ENCODE measurements at regions not wholly inside any gene's neighbourhood (a gene's known extent, or its start where the extent isn't known, plus 50 kb on each side); places are given as distances from the start of the nearest gene placed in this dataset.
"Not testable (repeated sequence)": the region's sequence is repeated elsewhere in the genome, so short reads cannot be mapped to it uniquely, and the experiment has no call there.

GRCh38 chr2:208686665-208687064 lies 280.1 kb downstream of the PTH2R start:
- no peak for DNase-seq

DNA sequence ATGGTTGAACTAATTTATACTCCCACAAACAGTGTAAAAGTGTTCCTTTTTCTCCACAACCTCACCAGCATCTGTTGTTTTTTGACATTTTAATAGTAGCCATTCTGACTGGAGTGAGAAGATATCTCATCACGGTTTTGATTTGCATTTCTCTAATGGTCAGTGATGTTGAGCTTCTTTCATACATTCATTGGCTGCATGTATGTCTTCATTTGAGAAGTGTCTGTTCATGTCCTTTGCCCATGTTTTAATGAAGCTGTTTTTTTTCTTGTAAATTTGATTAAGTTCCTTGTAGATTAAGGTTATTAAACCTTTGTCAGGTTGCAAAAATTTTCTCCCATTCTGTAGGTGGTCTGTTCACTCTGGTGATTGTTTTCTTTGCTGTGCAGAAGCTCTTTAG lies 281.1 kb downstream of the PTH2R start:
- not testable (repeated sequence) for DNase-seq

DNA sequence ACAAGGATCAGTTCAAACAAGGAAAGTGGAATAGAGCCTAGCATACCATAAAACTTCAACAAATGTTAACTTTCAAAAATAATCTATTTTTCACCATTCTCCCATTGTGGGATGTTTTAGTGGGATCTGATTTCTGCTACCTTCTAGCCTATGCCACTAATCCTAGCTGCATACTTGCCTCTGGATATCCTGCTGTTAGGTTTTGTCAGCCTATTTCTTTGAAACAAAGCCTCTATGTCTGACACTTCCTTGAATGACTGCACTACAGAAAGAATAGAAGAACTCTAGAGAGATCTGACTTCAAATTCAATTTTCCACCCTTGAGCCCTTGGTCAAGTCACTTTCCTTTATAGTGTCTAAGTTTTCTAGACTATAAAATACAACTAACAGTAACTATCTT lies 291.5 kb downstream of the PTH2R start:
- no peak for DNase-seq

DNA sequence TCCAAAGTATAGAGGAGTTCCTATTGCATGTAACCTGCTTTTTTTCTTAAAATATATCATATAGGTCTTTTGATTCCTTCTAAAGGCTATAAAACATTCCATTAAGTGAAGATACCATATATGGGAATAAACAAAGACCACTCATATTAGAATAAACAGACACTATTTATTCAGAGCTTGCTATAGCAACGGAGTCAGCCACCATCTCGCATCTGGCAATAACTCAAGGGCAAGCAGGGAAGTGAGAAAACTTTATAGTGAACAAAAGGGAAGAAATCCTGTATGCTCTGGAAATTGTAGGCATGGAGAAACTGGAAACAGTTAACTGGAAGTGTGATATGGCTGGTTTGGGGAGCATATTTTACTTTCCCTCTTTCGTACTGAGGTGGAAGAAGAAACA lies 301.9 kb downstream of the PTH2R start:
- no peak for DNase-seq

GRCh38 chr2:208711598-208711997 lies 305.0 kb downstream of the PTH2R start:
- DNase-seq: no peak

DNA sequence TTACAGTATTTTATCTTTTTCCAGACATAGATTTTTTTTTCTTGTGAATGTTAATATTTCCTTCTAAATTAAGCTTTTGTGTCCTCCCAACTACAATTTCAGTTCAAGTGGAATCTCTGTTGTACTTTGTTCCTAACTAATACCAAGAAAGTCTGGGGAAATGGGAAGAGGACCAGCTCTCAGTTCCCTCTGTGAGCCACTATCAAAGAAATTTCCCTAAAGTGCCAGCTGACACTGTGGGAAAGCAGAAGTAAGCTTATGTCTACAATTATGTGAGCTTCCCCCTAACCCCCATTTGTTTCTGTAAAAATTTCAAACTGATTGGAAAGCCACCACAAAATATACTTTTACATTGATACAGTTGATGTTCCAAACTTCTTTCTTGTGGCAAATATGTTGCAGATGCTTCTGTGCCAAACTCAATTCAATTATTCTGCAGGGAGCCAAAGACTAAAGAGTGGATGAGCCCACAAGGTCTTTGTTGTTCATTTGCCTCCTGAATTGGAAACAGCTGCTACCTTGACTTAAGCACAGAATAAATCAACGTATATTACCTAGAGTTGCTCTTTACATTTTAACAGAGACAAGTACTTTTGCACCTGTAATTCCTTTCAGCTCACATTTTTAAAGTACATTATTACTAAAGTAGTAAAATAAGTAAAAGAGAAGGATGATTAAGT lies 306.6 kb downstream of the PTH2R start:
- no peak for DNase-seq

DNA sequence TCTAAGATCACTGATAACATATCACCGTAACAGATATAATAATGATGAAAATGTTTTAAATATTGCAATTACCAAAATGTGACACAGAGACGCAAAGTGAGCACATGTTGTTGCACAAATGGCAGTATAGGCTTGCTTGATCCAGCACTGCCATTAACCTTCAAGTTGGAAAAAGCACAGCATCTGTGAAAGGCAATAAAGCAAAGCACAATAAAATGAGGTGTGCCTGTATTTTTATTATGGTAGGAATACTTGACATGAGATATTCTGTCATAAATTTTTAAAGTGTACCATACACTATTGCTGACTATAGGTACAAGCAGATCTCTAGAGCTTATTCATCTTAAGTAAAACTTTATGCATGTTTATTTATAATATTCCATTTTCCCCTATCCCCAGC lies 312.2 kb downstream of the PTH2R start:
- DNase-seq: no peak

DNA sequence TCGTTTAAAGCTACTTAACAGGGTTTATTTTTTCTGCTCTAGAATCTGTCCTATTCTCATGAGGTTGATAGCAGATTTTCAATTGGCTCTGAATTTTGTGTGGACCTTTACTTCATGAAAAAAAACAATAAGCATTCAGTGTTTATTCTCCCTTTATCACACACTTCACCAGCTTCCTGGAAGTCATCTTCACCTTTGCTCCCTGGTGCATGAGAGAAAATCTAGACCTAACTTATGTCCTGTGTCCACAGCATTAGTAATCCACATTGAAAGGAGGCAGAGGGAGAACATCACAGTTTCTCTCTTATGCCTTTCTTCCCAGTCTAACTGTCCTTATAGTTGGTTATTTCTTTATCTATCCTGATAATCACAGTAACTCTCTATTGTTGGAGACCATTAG lies 316.1 kb downstream of the PTH2R start:
- DNase-seq: no peak

GRCh38 chr2:208725280-208725679 lies 318.7 kb downstream of the PTH2R start:
- DNase-seq: no peak

- DNase-seq: no peak
Observed at GRCh38 chr2:208726242-208726641, 319.6 kb downstream of the PTH2R start.

GRCh38 chr2:208751663-208752415 lies 345.2 kb downstream of the PTH2R start:
- not testable (repeated sequence) for DNase-seq

DNA sequence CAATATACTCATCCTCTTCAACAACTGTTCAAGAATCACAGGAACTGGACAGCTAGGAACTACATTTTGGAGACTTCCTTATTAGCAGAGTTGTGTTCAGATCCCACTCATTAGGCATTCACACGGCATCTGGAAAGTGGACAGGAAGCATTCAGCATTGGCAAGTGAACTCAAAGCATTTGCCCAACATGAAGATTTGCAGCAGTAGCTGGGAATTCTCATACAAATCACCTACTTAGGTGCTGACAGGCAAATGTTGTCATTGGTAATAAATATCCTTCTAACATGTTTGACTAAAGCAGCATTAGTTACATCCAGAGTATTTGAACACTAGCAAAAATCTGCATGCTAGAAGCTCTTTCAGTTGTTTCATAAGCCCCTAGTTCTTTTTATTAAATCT lies 350.8 kb downstream of the PTH2R start:
- DNase-seq: no peak

DNA sequence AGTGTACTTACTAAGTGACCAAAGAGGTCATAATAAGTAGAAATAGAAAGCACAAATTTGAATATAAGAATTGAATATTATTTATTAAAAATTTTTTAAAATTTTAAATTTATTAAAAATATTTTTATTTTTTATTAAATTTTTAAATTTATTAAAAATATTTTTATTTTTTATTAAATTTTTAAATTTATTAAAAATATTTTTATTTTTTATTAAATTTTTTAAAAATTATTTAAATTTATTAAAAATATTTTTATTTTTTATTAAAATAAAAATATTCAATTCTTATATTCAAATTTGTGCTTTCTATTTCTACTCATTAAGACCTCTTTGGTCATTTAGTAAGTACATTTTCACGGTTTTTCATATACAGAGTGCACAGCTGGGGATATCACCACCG lies 366.5 kb downstream of the PTH2R start:
- DNase-seq: not testable (repeated sequence)

- DNase-seq: no peak
Observed at GRCh38 chr2:208781166-208781565, 374.6 kb downstream of the PTH2R start.

DNA sequence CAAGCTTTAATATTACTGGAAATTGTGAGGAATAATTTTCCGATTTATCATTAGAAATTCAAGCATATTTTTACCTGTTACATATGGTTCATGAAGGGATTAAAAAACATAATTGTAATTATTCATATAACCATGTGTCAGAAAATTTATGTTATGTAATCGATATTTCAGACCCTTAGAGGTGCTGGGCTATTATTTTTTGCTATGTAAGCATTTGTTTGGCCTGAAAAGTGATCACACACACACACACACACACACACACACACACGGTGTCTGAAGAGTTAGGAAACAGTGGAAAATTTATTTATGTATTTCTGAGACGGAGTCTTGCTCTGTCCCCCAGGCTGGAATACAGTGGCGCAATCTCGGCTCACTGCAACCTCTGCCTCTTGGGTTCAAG lies 375.5 kb downstream of the PTH2R start:
- DNase-seq: no peak

DNA sequence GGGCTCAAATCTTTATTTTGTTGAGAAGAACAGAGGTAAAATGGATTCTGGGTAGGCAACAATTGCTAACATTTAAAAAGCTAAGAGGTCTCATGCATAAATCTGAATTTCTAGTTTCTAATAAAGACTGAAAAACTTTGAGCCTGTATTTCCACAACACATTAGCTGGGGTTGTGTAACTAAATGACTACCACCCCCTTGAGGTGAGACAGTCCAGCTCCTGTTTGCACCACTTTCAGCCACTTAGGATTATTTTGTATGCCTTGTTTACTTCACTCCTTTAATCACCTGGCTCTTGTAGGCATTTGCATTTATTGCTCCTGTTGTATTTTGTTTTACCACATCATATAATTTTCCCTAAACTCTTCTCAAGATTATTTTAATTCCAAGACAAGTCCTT lies 376.6 kb downstream of the PTH2R start:
- DNase-seq: no peak

DNA sequence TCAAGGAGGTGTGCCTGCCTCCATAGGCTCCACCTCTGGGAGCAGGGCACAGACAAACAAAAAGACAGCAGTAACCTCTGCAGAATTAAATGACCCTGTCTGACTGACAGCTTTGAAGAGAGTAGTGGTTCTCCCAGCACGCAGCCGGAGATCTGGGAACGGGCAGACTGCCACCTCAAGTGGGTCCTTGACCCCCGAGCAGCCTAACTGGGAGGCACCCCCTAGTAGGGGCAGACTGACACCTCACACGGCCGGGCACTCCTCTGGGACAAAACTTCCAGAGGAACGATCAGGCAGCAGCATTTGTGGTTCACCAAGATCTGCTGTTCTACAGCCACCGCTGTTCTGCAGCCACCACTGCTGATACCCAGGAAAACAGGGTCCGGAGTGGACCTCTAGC lies 378.2 kb downstream of the PTH2R start:
- DNase-seq: not testable (repeated sequence)

GRCh38 chr2:208791257-208791656 lies 384.7 kb downstream of the PTH2R start:
- no peak for DNase-seq

DNA sequence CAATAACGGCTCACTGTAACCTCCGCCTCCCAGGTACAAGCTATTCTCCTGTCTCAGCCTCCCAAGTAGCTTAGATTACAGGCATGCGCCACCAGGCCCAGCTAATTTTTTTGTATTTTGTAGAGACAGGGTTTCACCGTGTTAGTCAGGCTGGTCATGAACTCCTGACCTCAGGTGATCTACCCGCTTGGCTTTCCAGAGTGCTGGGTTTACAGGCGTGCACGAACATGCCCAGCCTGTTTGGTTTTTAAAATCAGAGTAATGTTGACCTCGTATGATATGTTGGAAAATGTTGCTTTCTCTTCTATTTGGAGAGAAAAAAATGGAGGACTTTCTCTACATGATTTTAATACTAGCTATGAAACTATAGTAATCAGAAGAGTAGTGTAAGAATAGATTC lies 386.2 kb downstream of the PTH2R start:
- DNase-seq: no peak

DNA sequence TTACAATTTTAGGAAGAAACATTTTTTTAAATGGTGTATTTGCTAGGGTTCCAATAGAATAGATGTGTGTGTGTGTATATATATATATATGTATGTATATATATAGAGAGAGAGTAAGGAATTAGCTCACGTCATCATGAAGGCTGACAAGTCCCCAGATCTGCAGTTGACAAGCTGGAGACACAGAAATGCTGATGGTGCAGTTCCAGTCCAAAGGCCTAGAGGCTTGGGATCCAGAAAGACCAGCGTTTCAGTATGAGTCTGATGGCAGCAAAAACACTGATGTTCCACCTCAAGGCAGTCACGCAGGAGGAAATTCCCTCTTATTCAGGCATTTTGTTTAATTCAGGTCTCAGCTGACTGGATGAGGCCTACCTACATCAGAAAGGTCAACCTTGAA lies 386.8 kb downstream of the PTH2R start:
- no peak for DNase-seq

DNA sequence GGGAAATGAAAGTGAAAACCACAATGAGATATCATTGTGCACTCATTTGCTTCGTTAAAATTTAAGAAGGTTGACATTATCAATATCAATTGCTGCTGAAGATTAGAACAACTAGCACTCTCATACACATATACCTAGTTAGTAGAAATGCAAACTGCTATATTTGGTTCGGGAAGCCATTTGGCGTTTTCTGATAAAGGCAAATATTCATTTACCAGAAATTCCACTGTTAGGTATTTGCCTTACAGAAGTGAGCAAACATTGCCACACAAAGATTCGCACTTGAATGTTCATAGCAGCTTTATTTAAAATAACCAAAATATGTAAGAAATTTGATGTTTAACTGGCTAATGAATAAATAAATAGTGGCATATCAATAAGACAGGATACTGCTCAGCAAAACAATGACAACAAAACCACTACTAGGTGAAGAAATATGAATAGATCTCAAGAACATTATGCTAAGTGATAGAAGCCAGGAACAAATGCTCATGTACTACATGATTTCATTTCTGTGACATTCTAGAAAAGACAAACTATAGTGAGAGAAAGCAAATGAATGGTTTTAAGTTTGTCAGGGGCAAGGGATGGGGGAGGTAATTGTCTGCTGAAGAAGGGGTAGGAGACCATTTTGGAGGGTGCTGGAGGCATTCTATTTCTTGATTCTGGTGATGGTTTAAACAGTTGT lies 387.8 kb downstream of the PTH2R start:
- no peak for DNase-seq

GRCh38 chr2:208798698-208799097 lies 392.1 kb downstream of the PTH2R start:
- no peak for DNase-seq

- no peak for DNase-seq
Observed at GRCh38 chr2:208799397-208799796, 392.8 kb downstream of the PTH2R start.

GRCh38 chr2:208800887-208801286 lies 394.3 kb downstream of the PTH2R start:
- not testable (repeated sequence) for DNase-seq

All from AML-193 (cell line).